Parathyroid adenoma (tissue), 2 donors: ENCODE measurements at regions not wholly inside any gene's neighbourhood (a gene's known extent, or its start where the extent isn't known, plus 50 kb on each side); places are given as distances from the start of the nearest gene placed in this dataset.

Source experiments
- H2AFZ ChIP-seq: fragments of 300-600 bp; sonication (generic); one replicate; pipeline ENCODE4 v1.7.0; 2017; ENCODE audit warnings: antibody characterized with exemption, mild to moderate bottlenecking
- H3K27ac ChIP-seq: fragments of 300-600 bp; sonication (generic); one replicate; pipeline ENCODE4 v1.7.0; 2017
- H3K27me3 ChIP-seq: fragments of 300-600 bp; sonication (generic); one replicate; pipeline ENCODE4 v1.7.0; 2017; ENCODE audit warnings: low read length; ENCODE audit not compliant: control insufficient read depth, insufficient read depth
- H3K36me3 ChIP-seq: fragments of 300-600 bp; sonication (generic); one replicate; pipeline ENCODE4 v1.7.0; 2017; ENCODE audit warnings: low read length; ENCODE audit not compliant: control insufficient read depth, insufficient read depth
- H3K4me1 ChIP-seq: fragments of 300-600 bp; sonication (generic); one replicate; pipeline ENCODE4 v1.7.0; 2017; ENCODE audit warnings: control low read depth
- H3K4me2 ChIP-seq: fragments of 300-600 bp; sonication (generic); one replicate; pipeline ENCODE4 v1.7.0; 2017; ENCODE audit warnings: low read length
- H3K4me3 ChIP-seq: fragments of 300-600 bp; sonication (generic); one replicate; pipeline ENCODE4 v1.7.0; 2017; ENCODE audit warnings: low read depth, low read length
- H3K79me2 ChIP-seq: fragments of 300-600 bp; sonication (generic); one replicate; pipeline ENCODE4 v1.7.0; 2017; ENCODE audit warnings: control low read depth
- H3K9ac ChIP-seq: fragments of 300-600 bp; sonication (generic); one replicate; pipeline ENCODE4 v1.7.0; 2017; ENCODE audit warnings: mild to moderate bottlenecking
- H3K9me3 ChIP-seq: fragments of 300-600 bp; sonication (generic); one replicate; pipeline ENCODE4 v1.7.0; 2017; ENCODE audit warnings: low read length; ENCODE audit not compliant: control insufficient read depth
- TF ChIP-seq, protein P1 (sequence below): fragments of 300-600 bp; sonication (generic); IDR thresholded peaks from one replicate; pipeline ENCODE4 v1.7.0; 2017; ENCODE audit warnings: antibody characterized with exemption, mild to moderate bottlenecking
- donor health status: primary hyperparathyroidism.

DNA sequence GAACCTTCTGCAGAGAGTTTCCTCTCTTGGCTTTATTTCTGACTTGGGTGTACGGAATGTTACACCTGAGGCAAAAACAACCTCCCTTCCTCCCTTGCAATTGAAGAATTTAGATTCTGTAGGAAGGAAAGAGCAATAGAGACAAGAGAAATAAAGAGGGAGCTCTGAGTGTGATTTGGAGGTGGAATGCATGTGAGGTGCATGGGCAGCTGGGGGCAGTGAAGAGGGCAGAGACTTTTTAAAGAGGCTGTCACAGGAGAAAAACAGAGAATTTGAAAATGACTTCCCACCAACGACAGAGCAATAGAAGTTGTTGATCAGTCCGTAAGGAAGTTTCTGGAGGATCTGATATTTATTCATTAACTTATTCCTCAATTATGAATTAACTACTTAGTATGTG, 172.0 kb upstream of the B3GALT2 start:
- Histone ChIP-seq H3K36me3 (no peaks in the 10 kb centered on the region), H3K4me3 (no peak overlapping the region), H3K79me2 (no peaks in the 10 kb centered on the region), H2AFZ (no peak overlapping the region), H3K9me3 (no peaks in the 10 kb centered on the region), H3K4me2 (no peak overlapping the region), H3K27me3 (no peaks in the 10 kb centered on the region), H3K27ac (no peak overlapping the region), H3K9ac (no peak overlapping the region), H3K4me1 (no peaks in the 10 kb centered on the region)
- TF ChIP-seq, protein P1, sequence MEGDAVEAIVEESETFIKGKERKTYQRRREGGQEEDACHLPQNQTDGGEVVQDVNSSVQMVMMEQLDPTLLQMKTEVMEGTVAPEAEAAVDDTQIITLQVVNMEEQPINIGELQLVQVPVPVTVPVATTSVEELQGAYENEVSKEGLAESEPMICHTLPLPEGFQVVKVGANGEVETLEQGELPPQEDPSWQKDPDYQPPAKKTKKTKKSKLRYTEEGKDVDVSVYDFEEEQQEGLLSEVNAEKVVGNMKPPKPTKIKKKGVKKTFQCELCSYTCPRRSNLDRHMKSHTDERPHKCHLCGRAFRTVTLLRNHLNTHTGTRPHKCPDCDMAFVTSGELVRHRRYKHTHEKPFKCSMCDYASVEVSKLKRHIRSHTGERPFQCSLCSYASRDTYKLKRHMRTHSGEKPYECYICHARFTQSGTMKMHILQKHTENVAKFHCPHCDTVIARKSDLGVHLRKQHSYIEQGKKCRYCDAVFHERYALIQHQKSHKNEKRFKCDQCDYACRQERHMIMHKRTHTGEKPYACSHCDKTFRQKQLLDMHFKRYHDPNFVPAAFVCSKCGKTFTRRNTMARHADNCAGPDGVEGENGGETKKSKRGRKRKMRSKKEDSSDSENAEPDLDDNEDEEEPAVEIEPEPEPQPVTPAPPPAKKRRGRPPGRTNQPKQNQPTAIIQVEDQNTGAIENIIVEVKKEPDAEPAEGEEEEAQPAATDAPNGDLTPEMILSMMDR: no peak

DNA sequence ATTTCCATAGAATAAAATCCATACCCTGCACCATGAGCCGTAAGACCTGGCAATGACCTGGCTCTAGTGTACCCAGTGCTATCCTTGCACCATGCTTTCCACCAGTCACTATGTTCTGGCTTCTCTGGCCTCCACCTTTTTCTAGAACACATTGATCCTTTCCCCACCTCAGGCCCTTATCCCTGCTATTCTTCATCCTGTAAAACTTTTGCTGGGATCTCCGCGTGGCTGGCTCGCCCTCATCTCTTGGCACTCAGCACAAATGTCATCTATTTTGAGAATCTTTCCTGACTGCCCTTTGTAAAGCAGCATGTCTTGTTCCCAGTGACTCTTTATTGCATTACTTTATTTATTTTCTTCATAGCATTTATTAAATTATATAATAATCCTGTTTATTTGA, 169.8 kb upstream of the B3GALT2 start:
- TF ChIP-seq, protein P1: no peak
- Histone ChIP-seq H3K9ac (no peak overlapping the region), H3K79me2 (no peaks in the 10 kb centered on the region), H3K4me3 (no peak overlapping the region), H3K4me2 (no peak overlapping the region), H3K27me3 (no peaks in the 10 kb centered on the region), H3K36me3 (no peaks in the 10 kb centered on the region), H2AFZ (no peak overlapping the region), H3K9me3 (no peaks in the 10 kb centered on the region), H3K27ac (no peak overlapping the region), H3K4me1 (no peaks in the 10 kb centered on the region)

- H3K4me3 ChIP-seq: no peak overlapping the region
- no peaks in the 10 kb centered on the region for H3K4me1 ChIP-seq
- H3K79me2 ChIP-seq: no peaks in the 10 kb centered on the region
- no peak overlapping the region for H3K4me2 ChIP-seq
- H3K27ac ChIP-seq: no peak overlapping the region
- no peaks in the 10 kb centered on the region for H3K9me3 ChIP-seq
- H3K27me3 ChIP-seq: no peaks in the 10 kb centered on the region
- no peaks in the 10 kb centered on the region for H3K36me3 ChIP-seq
- TF ChIP-seq, protein P1: no peak
- H2AFZ ChIP-seq: no peak overlapping the region
- H3K9ac ChIP-seq: no peak overlapping the region
These were observed 169.2 kb upstream of the B3GALT2 start for GRCh38 chr1:193355626-193356025.

GRCh38 chr1:193355178-193355577, 168.8 kb upstream of the B3GALT2 start:
- H3K9ac ChIP-seq: no peak overlapping the region
- no peaks in the 10 kb centered on the region for H3K4me1 ChIP-seq
- H3K9me3 ChIP-seq: no peaks in the 10 kb centered on the region
- no peak overlapping the region for H3K4me3 ChIP-seq
- H3K27me3 ChIP-seq: no peaks in the 10 kb centered on the region
- H2AFZ ChIP-seq: no peak overlapping the region
- no peak overlapping the region for H3K27ac ChIP-seq
- H3K36me3 ChIP-seq: no peaks in the 10 kb centered on the region
- TF ChIP-seq, protein P1: no peak
- H3K79me2 ChIP-seq: no peaks in the 10 kb centered on the region
- H3K4me2 ChIP-seq: no peak overlapping the region

- H3K36me3 ChIP-seq: no peaks in the 10 kb centered on the region
- no peaks in the 10 kb centered on the region for H3K4me1 ChIP-seq
- no peaks in the 10 kb centered on the region for H3K9me3 ChIP-seq
- TF ChIP-seq, protein P1: no peak
- peak overlapping the region; percentile 68 for H2AFZ ChIP-seq
- peak overlapping the region; percentile 9 for H3K4me2 ChIP-seq
- peak overlapping the region; percentile 4 for H3K4me3 ChIP-seq
- no peak overlapping the region for H3K9ac ChIP-seq
- peak overlapping the region; percentile 57 for H3K27ac ChIP-seq
- H3K79me2 ChIP-seq: no peaks in the 10 kb centered on the region
- no peaks in the 10 kb centered on the region for H3K27me3 ChIP-seq
These were observed 162.5 kb upstream of the B3GALT2 start for GRCh38 chr1:193348769-193349535.
